ENCODE measurements at regions not wholly inside any gene's neighbourhood (a gene's known extent, or its start where the extent isn't known, plus 50 kb on each side); places are given as distances from the start of the nearest gene placed in this dataset.
"Not testable (repeated sequence)": the region's sequence is repeated elsewhere in the genome, so short reads cannot be mapped to it uniquely, and the experiment has no call there.

DNA sequence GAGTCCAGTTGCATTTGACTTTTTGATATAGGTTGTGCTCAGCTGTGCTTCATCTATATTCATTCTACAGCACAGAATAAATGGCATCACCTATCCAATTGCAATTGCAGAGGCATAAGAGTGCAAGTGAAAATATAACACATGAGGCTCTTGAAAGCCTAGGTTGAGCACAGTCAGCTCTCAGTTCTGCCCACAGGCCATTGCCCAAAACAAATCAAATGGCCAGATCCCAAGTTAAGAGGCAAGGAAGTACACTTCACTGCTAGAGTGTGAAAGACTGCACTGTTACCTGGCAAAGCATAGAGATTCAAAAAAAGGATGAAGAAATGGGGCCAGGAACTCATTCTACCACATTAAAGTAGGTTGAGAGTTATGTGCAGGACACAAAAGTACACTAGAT is 305.5 kb upstream of the SEMA6A start:
- no peak for DNase-seq
- Mint-ChIP-seq H3K9me3 (peaks cover 4% of the 10 kb centered on the region), H3K4me3 (no peak overlapping the region), H3K36me3 (ENCODE audit: low read depth) (no peaks in the 10 kb centered on the region), H3K4me1 (no peaks in the 10 kb centered on the region), H3K27me3 (no peaks in the 10 kb centered on the region), H3K27ac (no peak overlapping the region)
- intact Hi-C loops (cut with micrococcal nuclease): no loop called here

DNA sequence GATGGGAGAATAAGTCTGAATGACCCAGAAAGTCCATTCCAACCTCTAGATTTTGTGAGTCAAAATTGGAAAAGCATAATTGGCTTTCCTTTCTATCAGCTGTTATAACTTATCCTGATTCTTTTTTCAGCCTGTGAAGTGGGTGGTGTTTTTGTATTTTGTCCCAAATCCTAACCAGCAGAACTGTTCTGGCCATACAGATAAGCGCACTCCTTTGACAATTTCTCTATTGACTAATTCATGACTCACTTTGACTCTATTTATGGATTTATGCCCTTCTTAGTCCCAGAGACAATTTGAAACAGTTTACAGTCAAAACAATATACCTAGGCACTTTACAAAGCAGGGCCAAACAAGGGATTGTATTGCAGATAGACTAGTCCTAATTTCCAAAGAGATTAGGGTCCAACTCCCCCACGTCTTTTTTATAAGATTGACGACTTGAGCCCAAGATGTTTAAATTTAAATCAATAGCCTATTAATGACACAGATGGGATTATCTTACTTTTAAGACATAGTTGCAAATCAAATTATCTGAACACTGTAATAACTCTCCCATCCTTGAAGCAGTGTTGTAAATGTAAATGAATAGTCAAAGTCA is 301.7 kb upstream of the SEMA6A start:
- H3K36me3 Mint-ChIP-seq (ENCODE audit: low read depth): no peaks in the 10 kb centered on the region
- no peaks in the 10 kb centered on the region for H3K4me1 Mint-ChIP-seq
- no peaks in the 10 kb centered on the region for H3K27me3 Mint-ChIP-seq
- H3K27ac Mint-ChIP-seq: no peak overlapping the region
- DNase-seq: no peak
- peaks cover 4% of the 10 kb centered on the region for H3K9me3 Mint-ChIP-seq
- no peak overlapping the region for H3K4me3 Mint-ChIP-seq
- intact Hi-C loops (cut with micrococcal nuclease): no loop called here

DNA sequence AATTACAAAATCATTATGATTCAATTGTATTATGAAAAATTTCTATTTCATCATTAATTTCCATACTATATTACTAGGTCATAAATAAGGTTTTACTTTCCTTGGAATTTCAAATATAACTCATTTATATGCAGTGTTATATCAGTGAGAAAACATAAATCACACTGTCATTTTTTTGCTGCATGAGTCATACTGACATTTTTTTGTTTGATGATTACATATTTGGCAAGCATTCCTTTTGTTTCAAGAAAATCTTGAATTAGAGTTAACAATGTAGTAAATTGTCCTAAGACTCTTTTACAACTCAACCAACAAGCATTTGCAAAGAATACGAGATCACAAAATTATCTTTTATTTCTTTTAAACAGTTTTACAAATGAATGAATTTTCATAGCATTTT is 298.4 kb upstream of the SEMA6A start:
- DNase-seq: no peak
- Mint-ChIP-seq H3K27me3 (no peaks in the 10 kb centered on the region), H3K27ac (no peak overlapping the region), H3K4me1 (no peaks in the 10 kb centered on the region), H3K9me3 (peaks cover 3% of the 10 kb centered on the region), H3K36me3 (ENCODE audit: low read depth) (no peaks in the 10 kb centered on the region), H3K4me3 (no peak overlapping the region)
- intact Hi-C loops (cut with micrococcal nuclease): no loop called here

DNA sequence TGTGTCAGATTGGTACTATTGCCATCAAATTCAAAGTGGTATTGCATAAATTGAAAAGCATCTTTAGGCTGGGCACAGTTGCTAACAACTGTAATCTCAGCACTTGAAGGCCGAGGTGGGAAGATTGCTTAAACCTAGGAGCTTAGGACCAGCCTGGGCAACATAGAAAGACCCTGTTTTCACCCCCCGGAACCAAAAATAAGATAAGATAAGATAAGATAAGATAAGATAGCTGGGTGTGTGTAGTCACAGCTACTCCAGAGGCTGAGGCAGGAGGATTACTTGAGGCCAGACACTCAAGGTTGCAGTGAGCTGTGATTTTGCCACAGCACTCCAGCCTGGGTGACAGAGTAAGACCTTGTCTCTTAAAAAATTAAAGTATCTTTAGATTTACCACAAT is 297.9 kb upstream of the SEMA6A start:
- no peak for DNase-seq
- Mint-ChIP-seq H3K9me3 (no peaks in the 10 kb centered on the region), H3K4me1 (no peaks in the 10 kb centered on the region), H3K27me3 (no peaks in the 10 kb centered on the region), H3K36me3 (ENCODE audit: low read depth) (no peaks in the 10 kb centered on the region), H3K27ac (no peak overlapping the region), H3K4me3 (no peak overlapping the region)
- intact Hi-C loops (cut with micrococcal nuclease): no loop called here

DNA sequence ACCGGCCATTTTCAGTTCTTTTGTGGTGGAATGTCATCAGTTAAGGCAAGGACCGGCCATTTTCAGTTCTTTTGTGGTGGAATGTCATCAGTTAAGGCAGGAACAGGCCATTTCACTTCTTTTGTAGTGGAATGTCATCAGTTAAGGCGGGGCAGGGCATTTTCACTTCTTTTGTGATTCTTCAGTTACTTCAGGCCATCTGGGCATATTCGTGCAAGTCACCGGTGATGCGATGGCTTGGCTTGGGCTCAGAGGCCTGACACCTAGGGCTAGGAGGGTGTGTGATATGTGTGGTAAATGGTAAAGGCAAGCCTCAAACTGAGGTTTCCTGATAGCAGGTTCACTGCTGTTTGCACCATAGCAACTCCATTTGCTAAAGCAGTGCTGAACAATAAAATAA is 293.2 kb upstream of the SEMA6A start:
- DNase-seq; H3K27me3 Mint-ChIP-seq; H3K36me3 Mint-ChIP-seq (ENCODE audit: low read depth); H3K27ac Mint-ChIP-seq; H3K4me1 Mint-ChIP-seq; intact Hi-C loops (cut with micrococcal nuclease); H3K4me3 Mint-ChIP-seq; H3K9me3 Mint-ChIP-seq: not testable (repeated sequence)

DNA sequence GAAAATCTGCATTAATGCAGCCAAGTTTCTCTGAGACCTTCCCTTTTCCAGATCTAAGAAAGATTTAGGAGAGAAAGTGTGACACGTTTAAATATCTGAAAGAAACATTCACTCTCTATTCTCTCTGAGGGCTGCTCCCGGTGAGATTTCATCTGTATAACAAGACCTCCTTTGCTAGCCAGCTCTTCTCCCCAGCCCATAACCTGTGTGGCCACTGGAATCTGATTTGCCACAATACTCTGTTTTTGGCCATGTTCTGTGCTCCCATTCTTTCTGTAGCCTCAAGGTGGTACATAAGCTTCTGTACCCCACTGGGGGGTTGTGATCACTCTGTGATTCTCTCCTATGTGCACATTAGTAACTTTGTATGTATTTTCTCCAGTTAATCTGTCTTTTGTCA is 291.0 kb upstream of the SEMA6A start:
- H3K4me3 Mint-ChIP-seq: no peak overlapping the region
- intact Hi-C loops (cut with micrococcal nuclease): no loop called here
- H3K27ac Mint-ChIP-seq: no peak overlapping the region
- no peaks in the 10 kb centered on the region for H3K4me1 Mint-ChIP-seq
- no peaks in the 10 kb centered on the region for H3K36me3 Mint-ChIP-seq (ENCODE audit: low read depth)
- H3K9me3 Mint-ChIP-seq: peaks cover 4% of the 10 kb centered on the region
- no peak for DNase-seq
- H3K27me3 Mint-ChIP-seq: no peaks in the 10 kb centered on the region

DNA sequence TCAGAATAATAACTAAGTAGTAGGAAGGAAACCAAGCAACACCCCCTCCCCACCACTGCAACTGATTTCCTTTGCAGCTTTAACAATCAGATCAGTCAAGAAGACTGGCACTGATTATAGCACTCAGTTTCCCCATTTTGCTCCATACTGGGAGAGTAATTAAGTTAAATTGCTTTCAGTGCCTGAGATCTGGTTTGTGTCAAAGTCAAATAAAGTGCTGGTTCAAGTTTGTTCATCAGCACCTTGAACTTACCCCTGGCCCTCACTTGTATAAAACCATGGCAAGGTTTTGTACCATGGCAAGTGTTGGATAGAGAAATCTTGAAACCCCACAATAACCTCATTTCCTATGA is 290.2 kb upstream of the SEMA6A start:
- Mint-ChIP-seq H3K4me3 (no peak overlapping the region), H3K4me1 (no peaks in the 10 kb centered on the region), H3K27ac (no peak overlapping the region), H3K36me3 (ENCODE audit: low read depth) (no peaks in the 10 kb centered on the region), H3K9me3 (peaks cover 4% of the 10 kb centered on the region), H3K27me3 (no peaks in the 10 kb centered on the region)
- no peak for DNase-seq
- intact Hi-C loops (cut with micrococcal nuclease): no loop called here

DNA sequence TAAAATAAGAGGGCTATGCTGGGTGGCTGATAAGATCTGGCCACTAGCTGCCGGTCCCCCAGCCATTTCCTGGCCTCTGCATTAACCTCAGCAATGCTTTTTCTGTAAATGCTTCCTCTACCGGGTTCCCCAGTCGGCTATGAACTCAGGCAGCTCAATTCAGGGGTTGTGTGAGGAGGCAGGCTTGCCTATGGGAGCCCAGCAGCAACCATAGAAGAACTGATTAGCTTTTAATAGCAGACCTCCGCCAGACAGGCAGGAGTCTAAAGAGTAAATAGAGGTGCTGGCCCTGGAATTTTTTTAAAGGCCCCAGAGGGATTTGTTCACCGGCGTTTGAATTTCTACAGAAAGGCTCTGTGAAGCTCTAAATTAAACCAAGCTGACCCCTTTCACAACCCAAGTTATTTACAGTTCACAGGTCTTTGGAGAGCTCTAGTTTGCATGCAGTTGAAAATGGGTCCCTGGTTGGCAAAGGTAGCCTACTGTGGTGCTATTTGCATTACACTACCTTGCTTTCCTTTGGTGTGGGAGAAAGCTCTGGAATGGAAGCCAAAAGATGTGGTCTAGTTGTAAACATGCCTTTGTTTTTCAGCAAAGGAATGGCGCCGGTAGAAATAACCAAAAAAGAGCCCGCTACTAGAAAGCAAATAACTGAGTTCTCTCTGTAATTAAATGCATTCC is 289.7 kb upstream of the SEMA6A start:
- DNase-seq: no peak
- Mint-ChIP-seq H3K36me3 (ENCODE audit: low read depth) (no peaks in the 10 kb centered on the region), H3K27ac (no peak overlapping the region), H3K9me3 (peaks cover 4% of the 10 kb centered on the region), H3K4me3 (no peak overlapping the region), H3K27me3 (no peaks in the 10 kb centered on the region), H3K4me1 (no peaks in the 10 kb centered on the region)
- intact Hi-C loops (cut with micrococcal nuclease): no loop called here

DNA sequence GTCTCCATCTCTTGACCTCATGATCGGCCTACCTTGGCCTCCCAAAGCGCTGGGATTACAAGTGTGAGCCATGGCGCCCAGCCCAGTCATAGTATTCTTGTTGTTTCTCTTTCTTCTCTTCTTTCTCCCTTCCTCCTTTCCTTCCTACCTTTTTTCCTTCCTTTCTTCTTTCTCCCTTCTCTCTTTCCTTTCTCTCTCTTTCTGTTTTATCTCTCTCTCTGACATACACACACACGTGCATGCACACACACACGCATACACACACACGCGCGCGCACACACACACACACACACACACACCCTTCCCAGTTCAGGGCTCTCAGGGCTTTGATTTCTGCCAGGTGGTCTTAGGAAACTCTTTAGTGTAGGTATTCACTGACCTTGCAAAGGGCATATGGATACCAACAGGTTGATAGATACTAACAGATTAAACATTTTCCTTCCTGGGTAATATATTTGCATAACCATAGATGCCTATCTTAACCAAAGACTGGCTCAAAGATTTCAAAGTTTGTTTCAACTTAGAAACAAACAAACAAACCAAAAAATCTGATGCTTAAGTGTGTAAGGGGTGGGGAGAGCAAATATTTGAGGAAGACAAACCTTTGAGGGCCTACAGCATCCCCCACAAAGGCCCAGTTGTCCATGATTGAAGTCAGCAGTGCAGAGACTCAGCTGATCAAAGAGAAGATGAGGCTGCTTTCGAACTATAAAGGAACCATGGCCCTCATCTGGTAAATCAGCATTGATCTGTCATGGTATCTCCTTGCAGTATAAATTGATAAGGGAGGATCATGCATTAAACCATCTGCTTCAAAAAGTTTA is 288.2 kb upstream of the SEMA6A start:
- H3K27me3 Mint-ChIP-seq: no peaks in the 10 kb centered on the region
- DNase-seq: no peak
- no peak overlapping the region for H3K27ac Mint-ChIP-seq
- no peaks in the 10 kb centered on the region for H3K4me1 Mint-ChIP-seq
- intact Hi-C loops (cut with micrococcal nuclease): no loop called here
- H3K4me3 Mint-ChIP-seq: no peak overlapping the region
- H3K36me3 Mint-ChIP-seq (ENCODE audit: low read depth): no peaks in the 10 kb centered on the region
- peaks cover 4% of the 10 kb centered on the region for H3K9me3 Mint-ChIP-seq

DNA sequence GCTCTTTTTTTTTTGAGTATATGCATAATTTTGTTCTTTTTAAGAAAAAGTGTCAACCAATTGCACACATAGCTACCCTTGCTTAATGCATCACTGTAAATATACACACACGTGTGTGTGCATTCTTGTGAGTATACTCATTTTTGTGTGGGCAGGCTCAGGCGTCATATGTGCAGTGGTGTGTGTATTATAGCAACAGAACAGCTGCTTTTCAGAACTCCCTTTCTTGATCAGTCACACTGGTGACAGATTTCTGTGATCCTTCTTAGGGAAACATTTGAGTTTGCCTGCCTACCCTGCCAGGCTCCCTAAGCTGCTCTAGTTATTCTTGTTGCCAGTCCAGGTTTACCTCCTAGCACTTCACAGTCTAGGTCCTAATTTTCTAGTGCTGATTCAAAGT is 287.0 kb upstream of the SEMA6A start:
- intact Hi-C loops (cut with micrococcal nuclease): no loop called here
- Mint-ChIP-seq H3K36me3 (ENCODE audit: low read depth) (no peaks in the 10 kb centered on the region), H3K27ac (no peak overlapping the region), H3K27me3 (no peaks in the 10 kb centered on the region), H3K4me1 (no peaks in the 10 kb centered on the region), H3K9me3 (peaks cover 4% of the 10 kb centered on the region), H3K4me3 (no peak overlapping the region)
- DNase-seq: no peak

DNA sequence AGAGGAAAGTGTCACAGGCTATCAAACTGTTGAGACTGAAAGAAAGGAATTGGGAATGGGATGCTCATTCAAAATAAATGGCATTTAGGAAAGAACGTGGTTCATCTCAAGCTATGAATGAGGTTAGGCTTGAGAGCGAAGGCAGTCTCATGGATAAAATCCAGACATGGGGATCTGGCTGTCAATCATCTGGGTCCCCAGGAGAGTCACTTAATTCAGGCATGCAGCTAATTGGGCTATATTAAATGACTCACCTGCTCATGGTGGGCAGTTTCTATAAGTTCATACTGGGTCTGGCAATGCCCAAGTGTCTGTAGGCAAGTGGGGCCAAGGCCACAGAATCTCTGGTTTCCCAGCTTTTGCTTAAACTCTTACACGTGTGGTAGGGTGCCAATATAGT is 286.5 kb upstream of the SEMA6A start:
- intact Hi-C loops (cut with micrococcal nuclease): no loop called here
- Mint-ChIP-seq H3K9me3 (peaks cover 4% of the 10 kb centered on the region), H3K27ac (no peak overlapping the region), H3K4me1 (no peaks in the 10 kb centered on the region), H3K4me3 (no peak overlapping the region), H3K27me3 (no peaks in the 10 kb centered on the region), H3K36me3 (ENCODE audit: low read depth) (no peaks in the 10 kb centered on the region)
- DNase-seq: no peak

DNA sequence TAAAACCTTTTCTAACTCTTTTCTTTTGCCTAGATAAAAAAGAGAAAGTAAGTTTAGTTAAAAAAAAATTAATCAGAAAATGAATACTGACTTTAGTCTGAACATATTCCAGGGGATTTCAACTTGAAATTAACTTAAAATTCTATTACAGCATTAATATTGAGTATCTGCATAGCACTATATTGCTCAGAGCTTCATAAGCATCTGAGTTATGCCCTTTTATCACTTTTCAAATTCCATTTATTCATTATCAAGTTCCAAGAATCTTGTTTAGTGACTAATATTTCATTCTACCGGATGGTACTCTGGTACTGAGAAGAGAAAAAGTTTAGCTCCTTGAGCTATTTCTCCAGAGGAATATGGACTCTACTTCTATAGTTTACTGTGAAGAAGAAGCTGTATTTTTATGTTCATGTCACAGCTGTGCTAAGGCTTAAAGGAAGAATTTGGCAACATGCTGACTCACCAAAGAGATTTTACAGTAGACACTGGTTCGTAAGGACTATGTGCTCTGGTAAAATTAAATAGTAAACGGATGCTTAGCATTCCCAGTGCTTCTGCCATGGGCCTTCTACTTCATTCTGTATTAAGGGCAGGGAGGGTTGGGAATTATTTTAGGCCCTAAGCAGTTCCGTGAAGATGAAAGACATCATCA is 285.2 kb upstream of the SEMA6A start:
- H3K4me3 Mint-ChIP-seq: no peak overlapping the region
- H3K27ac Mint-ChIP-seq: no peak overlapping the region
- no peaks in the 10 kb centered on the region for H3K36me3 Mint-ChIP-seq (ENCODE audit: low read depth)
- intact Hi-C loops (cut with micrococcal nuclease): no loop called here
- no peaks in the 10 kb centered on the region for H3K4me1 Mint-ChIP-seq
- no peaks in the 10 kb centered on the region for H3K27me3 Mint-ChIP-seq
- peaks cover 4% of the 10 kb centered on the region for H3K9me3 Mint-ChIP-seq
- DNase-seq: no peak

DNA sequence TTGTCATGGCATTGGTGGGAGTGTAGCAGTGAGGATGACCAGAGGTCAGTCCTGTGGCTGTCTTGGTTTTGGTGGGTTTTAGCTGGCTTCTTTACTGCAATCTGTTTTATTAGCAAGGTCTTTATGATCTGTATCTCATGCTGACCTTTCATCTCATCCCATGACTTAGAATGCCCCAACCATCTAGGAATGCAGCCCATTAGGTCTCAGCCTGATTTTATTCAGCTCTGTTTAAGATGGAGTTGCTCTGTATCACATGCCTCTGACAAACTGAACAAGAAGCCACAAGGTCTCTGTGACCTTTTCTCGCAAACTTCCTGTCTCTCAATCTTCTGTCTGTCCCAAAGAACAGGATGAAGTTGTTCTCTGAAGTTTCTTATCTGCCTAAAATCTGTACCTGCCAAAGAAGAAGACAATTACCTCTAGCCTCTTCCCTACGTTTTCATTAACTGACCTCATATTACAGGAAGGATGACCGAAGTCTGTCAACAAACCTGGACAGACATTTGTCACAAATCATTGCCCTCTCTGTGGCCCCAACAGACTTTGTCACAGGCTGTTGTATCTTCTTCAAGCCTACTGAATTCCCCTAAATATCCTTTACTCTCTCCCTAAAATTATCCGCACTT is 284.2 kb upstream of the SEMA6A start:
- DNase-seq: no peak
- H3K4me3 Mint-ChIP-seq: no peak overlapping the region
- peaks cover 4% of the 10 kb centered on the region for H3K9me3 Mint-ChIP-seq
- H3K27me3 Mint-ChIP-seq: no peaks in the 10 kb centered on the region
- intact Hi-C loops (cut with micrococcal nuclease): no loop called here
- no peak overlapping the region for H3K27ac Mint-ChIP-seq
- H3K4me1 Mint-ChIP-seq: no peaks in the 10 kb centered on the region
- no peaks in the 10 kb centered on the region for H3K36me3 Mint-ChIP-seq (ENCODE audit: low read depth)

DNA sequence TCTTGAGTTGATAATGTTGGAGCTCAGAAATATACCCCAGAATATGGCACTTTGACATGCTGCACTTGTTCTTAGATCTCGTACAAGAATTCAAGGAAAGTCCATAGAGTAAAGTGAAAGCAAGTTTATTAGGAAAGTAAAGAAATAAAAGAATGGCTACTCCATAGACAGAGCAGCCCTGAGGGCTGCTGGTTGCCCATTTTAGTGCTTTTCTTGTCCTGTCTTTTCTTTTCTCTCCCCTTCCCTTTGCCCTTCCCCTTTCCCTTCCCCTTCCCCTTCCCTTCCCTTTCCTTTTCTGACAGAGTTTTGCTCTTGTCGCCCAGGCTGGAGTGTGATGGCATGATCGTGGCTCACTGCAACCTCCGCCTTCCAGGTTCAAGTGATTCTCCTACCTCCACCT is 283.4 kb upstream of the SEMA6A start:
- intact Hi-C loops (cut with micrococcal nuclease); H3K4me1 Mint-ChIP-seq; H3K36me3 Mint-ChIP-seq (ENCODE audit: low read depth); H3K9me3 Mint-ChIP-seq; H3K27me3 Mint-ChIP-seq; DNase-seq; H3K4me3 Mint-ChIP-seq; H3K27ac Mint-ChIP-seq: not testable (repeated sequence)

All from activated CD4-positive, alpha-beta T cell treated with anti-CD3 and anti-CD28 coated beads, Interleukin-2, amount 10 ng/mL, durations not matched to agents 24 days and 14 days (primary cell).